ENCODE measurements at regions not wholly inside any gene's neighbourhood (a gene's known extent, or its start where the extent isn't known, plus 50 kb on each side); places are given as distances from the start of the nearest gene placed in this dataset.

DNA sequence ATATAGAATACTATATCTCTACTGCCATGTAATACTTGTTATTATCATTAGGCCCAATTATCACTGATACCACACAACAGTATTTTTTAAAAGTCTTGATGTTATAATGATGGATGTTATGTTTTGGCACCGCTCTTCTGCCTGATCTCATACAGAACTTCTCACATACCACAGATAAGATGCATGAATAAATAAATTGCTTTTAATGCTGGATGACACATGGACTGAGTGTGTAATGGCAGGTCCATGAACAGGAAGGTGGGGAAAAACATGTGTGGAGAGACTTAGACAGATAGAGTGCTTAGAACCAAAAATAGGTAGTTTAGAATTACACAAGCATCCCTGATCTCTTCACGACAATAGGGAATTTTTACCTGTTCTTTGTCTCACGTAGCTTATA is 258.4 kb upstream of the MARCKS start:
- no peak for DNase-seq (ENCODE audit: extremely low read depth, low read depth)

DNA sequence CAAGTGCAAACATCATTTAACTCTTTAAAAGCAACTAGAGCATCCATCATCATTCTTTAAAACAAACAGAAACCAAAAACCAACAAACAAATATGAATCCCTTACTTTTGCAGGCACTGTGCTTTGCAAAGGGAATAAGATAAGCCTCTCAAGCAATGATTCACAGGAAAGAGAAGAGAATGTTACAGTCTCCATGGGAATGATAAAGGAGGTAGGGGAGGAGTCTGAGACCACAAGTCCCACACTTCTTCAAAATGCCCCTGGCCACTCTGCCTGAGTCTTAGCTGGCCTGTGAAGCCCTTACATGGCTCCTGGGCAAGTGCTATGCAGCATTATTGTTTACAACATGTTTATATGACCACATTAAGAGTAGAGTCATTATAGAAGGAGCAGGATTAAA is 257.7 kb upstream of the MARCKS start:
- DNase-seq (ENCODE audit: extremely low read depth, low read depth): no peak

DNA sequence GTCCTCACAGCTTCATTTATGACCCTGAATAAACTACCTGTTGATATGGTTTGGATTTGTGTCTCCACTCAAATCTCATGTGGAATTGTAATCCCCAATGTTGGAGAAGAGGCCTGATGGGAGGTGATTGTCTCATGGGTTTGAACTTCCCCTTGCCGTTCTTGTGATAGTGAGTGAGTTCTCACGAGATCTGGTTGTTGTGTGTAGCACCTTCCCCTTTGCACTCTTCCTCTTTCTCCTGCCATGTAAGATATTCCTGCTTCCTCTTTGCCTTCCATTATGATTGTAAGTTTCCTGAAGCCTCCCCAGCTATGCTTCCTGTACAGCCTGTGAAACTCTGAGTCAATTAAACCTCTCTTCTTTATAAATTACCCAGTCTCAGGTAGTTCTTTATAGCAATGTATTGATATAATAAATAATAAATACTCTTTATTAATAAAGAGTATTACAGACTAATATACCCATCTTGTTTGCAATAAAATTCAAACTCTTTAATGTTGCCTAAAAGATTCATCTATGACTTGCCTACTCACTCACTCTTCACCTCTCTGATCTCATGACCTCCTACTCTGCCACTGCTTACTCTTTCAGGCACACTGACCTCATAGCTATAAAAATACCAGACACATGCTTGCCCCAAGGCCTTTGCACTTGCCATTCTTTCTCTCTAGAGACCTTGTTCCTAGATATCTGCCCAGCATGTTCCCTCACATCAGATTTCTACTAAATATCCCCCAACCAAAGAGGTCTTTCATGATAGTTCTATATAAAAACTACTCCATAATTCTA is 256.4 kb upstream of the MARCKS start:
- no peak for DNase-seq (ENCODE audit: extremely low read depth, low read depth)

DNA sequence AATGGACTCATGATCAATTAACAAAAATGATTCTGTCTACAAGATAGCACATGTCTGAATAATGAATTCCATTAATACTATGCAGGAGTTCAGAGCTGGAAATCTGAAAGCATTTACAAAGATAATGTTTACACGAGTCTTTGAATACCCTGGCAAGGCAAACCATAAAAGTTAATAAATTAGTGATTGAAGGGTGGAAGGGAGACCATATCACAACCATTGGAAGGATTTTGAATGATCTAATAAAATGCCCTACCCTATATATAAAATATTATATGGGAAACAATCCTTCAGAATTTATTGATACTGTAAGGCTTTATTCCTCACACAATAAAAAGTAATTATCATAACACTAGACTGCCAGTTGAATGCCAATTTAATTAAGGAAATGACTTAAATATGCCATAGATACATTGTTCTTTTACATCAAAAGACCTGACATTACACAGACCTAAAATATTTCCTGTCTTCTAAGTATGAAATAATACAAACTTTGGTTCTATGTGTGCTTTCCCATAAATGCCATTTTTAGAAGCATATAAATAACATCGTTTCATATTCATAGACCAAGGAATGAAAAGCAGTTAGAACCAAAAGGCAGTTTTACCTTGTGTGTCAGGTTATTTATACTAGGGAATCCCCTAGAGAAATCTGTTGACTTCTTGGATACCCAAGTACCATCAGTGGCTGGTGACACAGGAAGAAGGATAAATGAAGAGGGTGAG is 249.2 kb upstream of the MARCKS start:
- no peak for DNase-seq (ENCODE audit: extremely low read depth, low read depth)

DNA sequence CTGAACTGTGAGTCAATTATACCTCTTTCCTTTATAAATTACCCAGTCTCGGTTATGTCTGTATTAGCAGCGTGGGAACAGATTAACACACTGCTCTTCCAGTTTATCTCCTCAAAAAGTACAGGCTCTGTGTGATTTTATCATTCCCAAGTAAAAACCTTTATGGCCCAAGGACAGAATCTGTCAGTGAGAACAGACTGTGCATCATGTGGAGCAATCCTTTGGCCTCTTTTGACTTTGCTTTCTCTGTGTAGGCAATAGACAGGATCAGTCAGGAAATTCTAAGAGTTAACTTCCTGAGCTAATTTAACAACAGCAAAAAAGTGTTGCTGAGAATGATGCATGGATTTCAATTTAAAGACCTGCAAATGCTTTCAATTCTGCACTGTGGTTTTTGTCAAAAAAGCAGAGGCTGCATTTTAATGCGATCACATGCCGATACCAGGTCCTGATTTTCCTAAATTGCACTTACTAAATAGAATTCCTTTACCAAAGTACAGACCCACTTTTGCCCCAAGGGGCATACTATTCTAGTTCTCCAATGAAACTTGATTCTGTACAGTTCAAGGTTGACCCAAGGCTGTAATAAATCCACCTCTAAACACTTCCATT is 246.7 kb upstream of the MARCKS start:
- no peak for DNase-seq (ENCODE audit: extremely low read depth, low read depth)

DNA sequence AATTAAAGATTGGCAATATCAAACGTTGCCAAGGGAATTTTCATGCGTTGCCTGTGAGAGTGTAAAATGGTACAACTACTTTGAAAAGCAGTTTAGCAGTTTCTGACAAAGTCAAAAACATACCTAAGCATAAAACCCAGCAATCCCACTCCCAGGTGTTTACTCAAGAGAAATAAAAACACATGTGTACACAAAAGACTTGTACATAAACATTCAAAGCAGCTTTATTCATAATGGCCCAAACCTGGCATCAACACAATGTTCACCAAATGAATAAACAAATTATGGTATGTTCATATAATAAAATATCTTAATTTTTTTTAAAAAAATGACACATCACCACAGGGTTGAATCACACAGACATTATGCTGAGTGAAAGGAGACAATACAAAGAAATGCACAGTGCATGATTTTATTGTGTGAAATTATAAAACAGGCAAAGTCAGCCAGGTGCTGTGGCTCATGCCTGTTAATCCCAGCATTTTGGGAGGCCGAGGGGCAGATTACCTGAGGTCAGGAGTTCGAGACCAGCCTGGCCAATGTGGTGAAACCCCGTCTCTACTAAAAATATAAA is 240.4 kb upstream of the MARCKS start:
- DNase-seq (ENCODE audit: extremely low read depth, low read depth): no peak

DNA sequence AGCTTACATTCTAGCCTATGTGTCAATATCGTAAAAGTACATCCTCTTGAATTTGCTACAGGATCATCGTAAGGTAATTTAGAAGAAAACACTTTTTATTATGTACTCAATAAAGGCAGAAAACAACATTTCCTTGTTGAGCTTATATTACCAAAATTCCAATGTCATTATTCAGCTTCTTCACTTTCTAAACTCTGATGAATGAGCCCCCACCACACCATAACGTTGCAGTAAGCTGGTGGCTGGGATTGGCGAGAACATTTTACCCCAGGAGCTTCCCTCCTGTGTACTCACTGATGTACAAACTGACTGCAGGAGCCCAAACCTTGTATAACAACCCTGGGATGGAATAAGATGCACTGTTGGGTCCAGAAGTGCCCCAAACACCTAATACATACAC is 238.1 kb upstream of the MARCKS start:
- no peak for DNase-seq (ENCODE audit: extremely low read depth, low read depth)

DNA sequence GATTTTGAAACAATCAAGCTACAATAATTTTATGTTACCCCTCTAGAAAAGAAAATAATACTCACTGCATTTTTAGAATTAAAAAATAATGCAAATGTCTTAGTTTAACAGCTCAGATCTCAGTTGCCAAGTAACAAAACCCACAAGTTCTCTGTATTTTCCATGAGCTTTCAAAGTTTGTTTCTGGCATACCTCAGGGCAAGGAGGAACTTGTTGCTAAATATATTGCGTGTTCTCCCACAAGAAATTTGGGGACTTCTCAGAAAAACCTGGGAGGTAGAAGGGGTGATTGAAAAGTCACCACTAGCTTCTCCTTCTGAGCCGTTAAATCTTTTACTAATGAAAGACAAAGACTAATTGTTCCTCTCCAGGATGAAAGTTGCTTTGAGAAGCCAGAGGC is 236.8 kb upstream of the MARCKS start:
- DNase-seq (ENCODE audit: extremely low read depth, low read depth): no peak

DNA sequence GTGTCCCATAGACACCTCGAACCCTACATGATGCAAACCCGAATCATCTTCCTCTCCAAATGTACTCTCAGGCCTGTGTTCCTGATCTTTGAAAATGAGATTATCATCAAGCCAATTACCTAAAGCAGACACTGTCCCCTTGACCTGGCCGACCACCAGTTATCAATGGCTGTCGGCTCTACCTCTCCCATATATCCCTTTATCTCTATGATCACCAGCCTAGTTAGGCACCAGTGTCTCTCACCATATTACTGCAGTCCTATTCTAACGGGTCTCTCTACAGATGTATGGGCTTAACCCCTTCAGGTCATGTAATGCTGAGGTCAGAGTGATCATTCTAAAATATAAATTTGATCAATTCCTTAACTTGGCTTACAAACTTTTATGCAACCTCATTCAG is 234.9 kb upstream of the MARCKS start:
- no peak for DNase-seq (ENCODE audit: extremely low read depth, low read depth)

DNA sequence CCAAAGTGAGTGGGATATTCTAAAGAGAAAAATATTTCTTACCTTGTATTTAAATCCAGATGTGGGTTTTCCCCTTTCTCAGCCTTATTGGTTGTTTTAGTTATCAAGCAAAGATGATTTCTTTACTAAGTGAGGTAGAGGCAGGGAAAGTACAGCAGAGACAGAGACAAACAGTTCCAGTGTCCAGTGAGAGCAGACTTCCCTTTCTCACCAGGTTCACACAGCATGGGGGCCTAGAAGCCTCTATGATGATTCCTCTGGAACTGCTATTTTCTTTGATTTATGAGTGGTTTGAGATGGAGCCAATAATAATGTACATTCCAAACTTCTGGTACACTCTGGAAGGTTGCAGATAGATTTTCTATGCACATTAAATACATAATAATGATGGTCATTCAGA is 234.0 kb upstream of the MARCKS start:
- DNase-seq (ENCODE audit: extremely low read depth, low read depth): no peak

DNA sequence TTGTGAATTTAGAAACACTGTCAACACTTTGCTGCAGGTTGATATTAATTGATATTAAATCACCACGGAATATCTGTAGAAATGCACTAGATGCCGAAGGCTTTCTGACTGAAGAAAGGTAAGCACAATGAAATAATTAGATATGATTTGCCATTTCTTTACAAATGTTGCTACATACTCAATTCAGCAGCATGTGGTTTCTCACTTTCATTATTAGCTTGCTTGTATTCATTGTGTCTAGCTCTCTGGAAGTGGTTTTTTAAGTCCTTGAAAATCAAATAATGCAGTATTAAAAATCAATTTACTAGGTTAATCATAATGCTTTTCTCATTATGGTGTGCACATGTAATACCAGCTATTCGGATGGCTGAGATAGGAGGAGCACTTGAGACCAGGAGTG is 231.3 kb upstream of the MARCKS start:
- DNase-seq (ENCODE audit: extremely low read depth, low read depth): no peak

DNA sequence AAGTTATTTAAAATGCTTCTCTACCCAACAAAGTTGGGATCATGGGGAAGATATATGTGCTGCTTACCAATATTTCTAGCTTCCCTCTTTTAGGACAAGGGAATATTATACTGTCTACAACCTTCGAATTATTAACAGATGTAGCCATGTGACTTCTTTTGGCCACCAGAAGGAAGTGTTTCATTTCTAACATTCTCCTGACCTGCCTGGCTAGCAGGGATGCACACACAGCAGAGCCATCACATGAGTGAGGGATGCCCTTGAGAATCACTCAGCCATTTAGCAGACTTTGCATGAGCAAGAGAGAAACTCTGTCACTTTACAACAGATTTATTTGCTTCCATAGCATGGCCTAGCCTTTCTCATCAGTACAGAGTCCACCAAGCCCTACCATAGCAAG is 230.7 kb upstream of the MARCKS start:
- no peak for DNase-seq (ENCODE audit: extremely low read depth, low read depth)

DNA sequence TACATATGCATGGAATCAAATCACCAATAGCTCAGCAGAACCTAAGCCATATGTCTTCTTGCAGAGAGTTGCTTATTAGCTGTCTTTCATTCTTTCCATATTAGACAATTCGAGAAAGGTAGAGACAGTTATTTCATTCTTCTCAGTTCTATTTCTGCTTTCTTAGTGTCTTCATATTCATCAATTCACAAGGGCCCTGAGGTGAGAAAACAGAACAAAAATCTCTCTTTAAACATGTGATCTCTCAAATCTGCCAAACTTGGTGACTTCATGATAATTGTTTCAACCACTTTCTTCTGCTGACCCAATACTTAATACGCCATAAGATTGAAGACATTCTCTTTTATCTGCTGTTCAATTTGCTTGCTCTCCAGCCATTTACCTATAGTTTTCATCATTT is 229.7 kb upstream of the MARCKS start:
- DNase-seq (ENCODE audit: extremely low read depth, low read depth): no peak

DNA sequence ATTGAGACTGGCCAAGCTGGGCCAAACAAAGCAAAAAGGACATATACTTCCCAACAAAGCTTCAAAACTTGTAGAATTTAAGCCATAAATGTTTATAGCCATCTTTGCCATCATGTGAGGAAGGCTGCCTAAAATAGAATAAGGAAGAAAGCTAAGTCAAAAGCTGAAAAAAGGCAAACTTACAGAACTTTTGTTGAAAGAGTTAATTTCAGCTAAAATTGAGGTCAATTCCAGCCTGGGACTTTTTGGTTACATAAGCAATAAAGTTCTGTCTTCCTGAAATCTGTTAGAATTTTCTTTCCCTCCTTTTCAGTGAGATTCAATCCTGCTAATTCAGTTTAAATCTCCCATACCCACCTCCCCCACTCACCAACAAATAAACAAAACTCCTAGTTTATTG is 227.9 kb upstream of the MARCKS start:
- DNase-seq (ENCODE audit: extremely low read depth, low read depth): no peak

DNA sequence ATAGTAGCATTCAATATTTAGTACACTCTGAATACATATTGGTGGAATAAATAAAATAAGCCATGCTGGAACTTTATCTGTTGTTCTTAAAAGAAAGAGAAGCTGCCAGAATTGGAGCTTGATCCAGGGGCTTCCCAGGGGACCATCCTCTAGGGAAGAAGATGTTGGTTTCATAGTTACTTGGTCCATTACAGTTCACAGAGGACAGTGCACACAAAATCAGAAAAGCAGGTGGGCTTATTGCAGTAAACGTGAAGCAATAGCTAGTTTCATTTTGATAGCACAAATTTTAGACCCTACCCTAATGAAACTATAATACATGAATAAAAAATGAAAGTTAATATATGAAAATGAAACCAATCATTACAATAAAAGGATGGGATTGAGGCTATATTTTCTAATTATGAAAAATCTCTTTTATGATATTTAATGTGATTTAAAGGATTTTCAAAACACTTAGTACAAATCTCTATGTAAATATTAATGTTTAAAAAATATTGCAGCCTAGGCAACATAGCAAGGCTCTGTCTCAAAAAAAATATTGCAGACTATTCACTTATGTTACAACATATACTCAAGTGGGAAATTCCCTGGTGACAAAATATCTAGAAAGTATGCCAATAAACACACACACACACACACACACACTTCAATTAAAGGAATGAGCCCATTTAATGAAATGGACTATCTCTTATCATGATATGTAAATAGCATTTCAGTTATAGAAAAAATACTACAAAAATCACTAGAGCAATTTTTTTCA is 227.0 kb upstream of the MARCKS start:
- no peak for DNase-seq (ENCODE audit: extremely low read depth, low read depth)

DNA sequence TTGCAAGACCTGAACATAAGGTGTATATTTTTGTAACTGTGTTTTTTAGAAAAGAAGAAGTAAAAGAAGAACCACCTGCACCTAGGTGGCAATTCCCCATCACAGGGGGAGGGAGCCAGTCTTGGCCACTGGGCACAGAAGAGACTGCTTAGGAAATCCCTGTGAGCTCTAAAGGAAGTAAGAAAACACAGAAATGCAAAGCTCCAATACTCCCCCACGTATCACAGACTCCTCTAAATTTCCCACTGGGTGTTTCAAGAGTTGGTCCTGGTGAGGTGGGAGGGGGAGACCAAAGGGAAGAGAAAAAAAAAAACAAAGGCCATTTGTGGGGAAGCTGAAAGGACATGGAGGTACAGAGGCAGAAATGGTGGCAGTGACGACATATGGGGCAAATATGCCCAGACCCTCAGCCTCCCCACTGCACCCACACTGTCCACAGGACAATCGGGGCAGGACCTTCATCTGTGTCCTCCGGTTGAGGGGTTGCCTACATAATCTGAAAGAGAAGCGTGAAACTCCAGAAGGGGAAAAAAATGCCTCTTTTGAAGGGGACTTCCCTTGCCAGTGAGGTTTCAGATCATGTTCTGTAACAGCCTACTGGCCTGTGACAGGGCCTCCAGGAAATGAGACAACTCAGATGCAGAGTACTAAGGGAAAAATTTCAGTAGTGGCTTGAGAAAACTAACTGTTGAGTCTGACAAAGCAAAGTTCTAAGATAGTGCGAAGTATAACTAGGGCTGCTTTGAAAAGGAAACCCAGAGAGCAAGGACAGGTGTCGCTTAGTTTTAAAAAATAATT is 226.2 kb upstream of the MARCKS start:
- no peak for DNase-seq (ENCODE audit: extremely low read depth, low read depth)

DNA sequence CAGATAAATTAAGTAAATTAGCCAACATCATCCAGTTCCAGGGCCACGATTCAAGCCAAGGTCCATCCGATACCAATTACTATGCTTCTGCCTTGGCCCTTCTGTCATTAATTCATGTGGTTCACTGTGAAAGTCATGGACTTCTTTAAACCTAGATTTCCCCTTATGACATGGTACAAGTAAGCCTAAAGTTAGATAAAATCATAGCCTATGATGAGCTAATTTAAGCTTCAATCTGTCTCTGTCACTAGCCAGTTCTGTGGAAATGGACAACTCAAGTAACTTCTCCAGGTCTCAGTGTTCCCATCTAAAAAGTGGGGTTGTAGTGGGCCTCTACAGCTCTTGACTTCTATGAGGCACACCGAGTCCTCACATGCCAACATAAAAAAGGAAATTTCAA is 225.5 kb upstream of the MARCKS start:
- DNase-seq (ENCODE audit: extremely low read depth, low read depth): no peak

DNA sequence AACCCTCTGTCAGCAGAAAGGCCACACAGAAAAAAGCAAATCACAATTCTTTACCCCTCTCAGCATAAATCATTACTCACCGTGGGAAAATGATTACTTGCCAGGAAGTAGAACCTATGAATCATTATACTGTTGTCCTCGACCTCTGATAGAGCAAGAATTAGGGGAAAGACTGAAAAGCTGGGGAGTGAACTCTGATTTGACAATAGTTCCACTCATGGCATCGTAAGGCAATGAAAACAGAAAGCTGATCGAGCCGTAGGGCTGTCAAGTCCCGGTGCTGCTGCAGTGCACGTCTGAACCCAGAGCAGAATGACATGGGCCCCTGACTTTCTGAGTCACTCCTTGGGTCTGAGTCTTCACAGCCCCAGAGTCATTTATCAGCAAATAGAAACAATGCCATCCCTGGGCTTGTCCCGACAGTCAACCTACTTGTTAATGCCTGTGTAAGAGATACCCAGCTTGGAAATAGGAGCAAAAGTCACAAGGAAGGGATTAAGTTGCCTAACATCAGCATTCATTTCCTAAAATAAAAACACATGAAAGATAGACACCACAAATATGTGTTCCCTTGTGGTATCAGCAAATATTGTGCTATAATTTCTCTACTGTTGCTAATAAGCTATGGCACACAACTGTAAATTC is 224.8 kb upstream of the MARCKS start:
- DNase-seq (ENCODE audit: extremely low read depth, low read depth): peak; percentile 62

DNA sequence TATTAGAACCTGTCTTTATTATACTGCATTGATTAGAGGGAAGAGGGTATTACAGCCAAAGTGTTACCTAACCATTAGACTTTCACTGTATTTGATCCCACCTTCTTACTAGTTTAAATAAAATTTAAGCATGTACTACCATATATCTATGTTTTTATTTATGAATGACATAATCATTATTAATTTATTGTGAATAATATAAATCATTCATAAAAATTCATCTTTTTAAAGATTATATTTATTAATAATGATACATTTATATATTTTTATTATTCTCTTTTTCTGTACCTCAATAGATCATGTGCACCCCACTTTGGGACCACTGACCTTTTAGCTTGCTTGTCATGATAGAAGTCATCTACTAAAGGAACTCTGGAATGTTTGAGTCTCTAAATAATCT is 223.5 kb upstream of the MARCKS start:
- DNase-seq (ENCODE audit: extremely low read depth, low read depth): no peak

All from NCI-H460 (cell line).